ENCODE measurements at regions not wholly inside any gene's neighbourhood (a gene's known extent, or its start where the extent isn't known, plus 50 kb on each side); places are given as distances from the start of the nearest gene placed in this dataset.

GRCh38 chr2:234752966-234753365 is 198.9 kb upstream of the SH3BP4 start:
- POLR2A ChIA-PET: no interaction called here
- CTCF ChIA-PET: no interaction called here
- TF ChIP-seq, protein P1, sequence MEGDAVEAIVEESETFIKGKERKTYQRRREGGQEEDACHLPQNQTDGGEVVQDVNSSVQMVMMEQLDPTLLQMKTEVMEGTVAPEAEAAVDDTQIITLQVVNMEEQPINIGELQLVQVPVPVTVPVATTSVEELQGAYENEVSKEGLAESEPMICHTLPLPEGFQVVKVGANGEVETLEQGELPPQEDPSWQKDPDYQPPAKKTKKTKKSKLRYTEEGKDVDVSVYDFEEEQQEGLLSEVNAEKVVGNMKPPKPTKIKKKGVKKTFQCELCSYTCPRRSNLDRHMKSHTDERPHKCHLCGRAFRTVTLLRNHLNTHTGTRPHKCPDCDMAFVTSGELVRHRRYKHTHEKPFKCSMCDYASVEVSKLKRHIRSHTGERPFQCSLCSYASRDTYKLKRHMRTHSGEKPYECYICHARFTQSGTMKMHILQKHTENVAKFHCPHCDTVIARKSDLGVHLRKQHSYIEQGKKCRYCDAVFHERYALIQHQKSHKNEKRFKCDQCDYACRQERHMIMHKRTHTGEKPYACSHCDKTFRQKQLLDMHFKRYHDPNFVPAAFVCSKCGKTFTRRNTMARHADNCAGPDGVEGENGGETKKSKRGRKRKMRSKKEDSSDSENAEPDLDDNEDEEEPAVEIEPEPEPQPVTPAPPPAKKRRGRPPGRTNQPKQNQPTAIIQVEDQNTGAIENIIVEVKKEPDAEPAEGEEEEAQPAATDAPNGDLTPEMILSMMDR (IDR thresholded peaks at IDR 0.05; ENCODE audit: insufficient read depth, low read length, missing control alignments): no peak
- DNase-seq (ENCODE audit: low read depth, low spot score): no peak
- H3K4me3 ChIP-seq (ENCODE audit: low read depth, low read length): no peak overlapping the region

DNA sequence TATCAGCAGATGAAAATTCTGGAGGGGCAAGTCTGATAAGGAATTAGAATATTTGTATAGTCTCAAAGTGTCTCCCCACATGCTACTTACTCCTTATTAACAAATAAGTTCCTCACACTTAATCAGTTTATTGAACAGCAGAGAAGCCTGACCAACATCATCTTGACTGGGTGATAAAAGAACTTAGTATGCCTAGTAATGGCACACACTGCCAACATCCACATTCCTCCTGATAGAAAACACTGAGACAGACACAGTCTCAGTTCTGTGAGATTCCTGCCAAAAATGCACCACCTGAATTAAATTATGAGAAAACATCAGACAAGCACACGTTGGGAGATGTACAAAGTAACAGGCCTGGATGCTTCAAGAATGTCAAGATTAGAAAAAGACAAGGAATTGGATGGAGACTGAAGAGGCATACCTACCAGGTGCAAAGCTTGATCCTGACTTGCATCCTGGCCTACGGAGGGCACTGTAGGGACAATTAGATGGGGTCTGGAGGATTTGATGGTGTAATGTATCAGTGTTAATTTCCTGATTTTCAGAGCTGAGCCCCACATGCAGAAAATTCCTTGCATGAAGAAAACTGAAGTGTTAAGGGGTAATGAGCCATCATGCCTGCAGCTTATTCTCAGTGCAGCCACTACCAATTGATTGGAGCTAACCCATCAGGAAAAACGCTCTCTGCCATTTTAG is 200.4 kb upstream of the SH3BP4 start:
- no peak for DNase-seq (ENCODE audit: low read depth, low spot score)
- POLR2A ChIA-PET: no interaction called here
- CTCF ChIA-PET: interaction anchor here (0.8 kb wide), 1 partner anchor 11 kb away, joined by 3 read pairs; no protein-coding TSS in a partner anchor
- TF ChIP-seq, protein P1 (IDR thresholded peaks at IDR 0.05; ENCODE audit: insufficient read depth, low read length, missing control alignments): no peak
- no peak overlapping the region for H3K4me3 ChIP-seq (ENCODE audit: low read depth, low read length)

DNA sequence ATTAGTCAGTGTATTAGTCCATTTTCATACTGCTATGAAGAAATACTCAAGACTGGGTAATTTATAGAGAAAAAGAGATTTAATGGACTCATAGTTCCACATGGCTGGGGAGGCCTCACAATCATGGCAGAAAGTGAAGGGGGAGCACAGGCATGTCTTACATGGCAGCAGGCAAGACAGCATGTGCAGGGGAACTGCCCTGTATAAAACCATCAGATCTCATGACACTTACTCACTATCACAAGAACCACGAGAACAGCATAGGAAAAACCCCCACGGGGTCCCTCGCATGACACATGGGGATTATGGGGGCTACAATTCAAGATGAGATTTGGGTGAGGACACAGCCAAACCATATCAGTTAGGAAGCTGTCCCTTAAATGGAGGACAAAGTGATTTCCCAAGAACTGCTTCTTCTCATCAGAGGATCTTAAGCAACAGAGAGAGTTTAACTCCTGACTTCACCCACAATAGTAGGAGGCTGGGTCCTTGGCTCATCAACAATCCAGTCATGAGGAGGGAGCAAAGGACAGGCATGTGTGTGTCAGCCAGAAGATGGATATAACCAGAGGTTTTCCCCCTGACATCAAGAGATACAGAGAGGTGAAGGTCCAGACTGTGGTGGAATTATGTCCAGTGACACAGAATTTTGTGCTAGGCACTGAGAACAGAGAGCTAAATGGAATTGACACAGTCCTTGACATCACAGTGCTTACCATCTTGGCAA is 203.8 kb upstream of the SH3BP4 start:
- DNase-seq (ENCODE audit: low read depth, low spot score): no peak
- TF ChIP-seq, protein P1 (IDR thresholded peaks at IDR 0.05; ENCODE audit: insufficient read depth, low read length, missing control alignments): no peak
- POLR2A ChIA-PET: no interaction called here
- no peak overlapping the region for H3K4me3 ChIP-seq (ENCODE audit: low read depth, low read length)
- CTCF ChIA-PET: no interaction called here

DNA sequence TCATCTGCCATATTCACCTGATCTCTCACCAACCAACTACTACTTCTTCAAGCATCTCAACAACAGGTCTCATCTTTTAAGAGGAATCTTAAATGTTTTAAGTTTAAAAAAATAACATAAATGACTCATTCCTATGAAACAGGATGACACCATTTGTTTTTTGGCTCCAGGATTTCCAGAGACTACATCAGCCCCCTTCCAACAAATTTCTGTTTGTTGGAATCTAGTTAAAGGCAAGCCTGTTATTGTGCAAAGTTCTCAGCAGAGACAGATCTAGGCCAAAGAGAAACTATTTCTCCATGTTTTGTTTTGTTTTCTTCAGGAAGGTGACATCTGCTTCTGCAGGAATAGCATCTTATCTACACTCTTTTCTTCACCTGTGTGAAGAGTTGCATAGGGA is 204.8 kb upstream of the SH3BP4 start:
- ChIA-PET CTCF (no interaction called here), POLR2A (no interaction called here)
- H3K4me3 ChIP-seq (ENCODE audit: low read depth, low read length): no peak overlapping the region
- TF ChIP-seq, protein P1 (IDR thresholded peaks at IDR 0.05; ENCODE audit: insufficient read depth, low read length, missing control alignments): no peak
- no peak for DNase-seq (ENCODE audit: low read depth, low spot score)

DNA sequence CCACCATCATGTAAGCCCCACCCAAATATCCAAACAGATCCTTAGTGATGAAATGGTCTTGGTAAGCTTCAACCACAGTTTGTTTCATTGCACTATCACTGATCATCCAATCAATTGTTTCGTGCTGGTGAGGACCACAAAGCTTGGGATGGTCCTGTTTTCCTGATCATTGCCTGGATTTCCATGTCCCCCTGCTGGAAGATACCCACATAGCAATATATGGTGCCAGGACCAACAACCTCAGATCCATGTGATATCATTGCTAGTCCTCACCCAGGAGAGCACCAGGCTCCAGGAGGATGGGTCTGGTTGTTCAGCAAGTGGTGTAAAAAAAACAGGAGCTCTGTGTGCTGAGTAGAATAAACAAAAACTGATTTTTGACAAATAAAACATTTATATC is 206.5 kb upstream of the SH3BP4 start:
- DNase-seq (ENCODE audit: low read depth, low spot score): no peak
- TF ChIP-seq, protein P1 (IDR thresholded peaks at IDR 0.05; ENCODE audit: insufficient read depth, low read length, missing control alignments): no peak
- ChIA-PET POLR2A (no interaction called here), CTCF (interaction anchor here (1.2 kb wide), 1 partner anchor 16 kb away, joined by 4 read pairs; no protein-coding TSS in a partner anchor)
- no peak overlapping the region for H3K4me3 ChIP-seq (ENCODE audit: low read depth, low read length)

GRCh38 chr2:234741976-234742375 is 209.8 kb upstream of the SH3BP4 start:
- TF ChIP-seq, protein P1 (IDR thresholded peaks at IDR 0.05; ENCODE audit: insufficient read depth, low read length, missing control alignments): no peak
- CTCF ChIA-PET: interaction anchor here (1.3 kb wide), 1 partner anchor 8 kb away, joined by 3 read pairs; no protein-coding TSS in a partner anchor
- H3K4me3 ChIP-seq (ENCODE audit: low read depth, low read length): no peak overlapping the region
- DNase-seq (ENCODE audit: low read depth, low spot score): no peak
- POLR2A ChIA-PET: no interaction called here
